HG03571 (cell line): ENCODE measurements at regions not wholly inside any gene's neighbourhood (a gene's known extent, or its start where the extent isn't known, plus 50 kb on each side); places are given as distances from the start of the nearest gene placed in this dataset.
"Not testable (repeated sequence)": the region's sequence is repeated elsewhere in the genome, so short reads cannot be mapped to it uniquely, and the experiment has no call there.

Source experiments
- ATAC-seq: cut with Tn5 transposase; IDR thresholded peaks from one replicate; pipeline ENCODE4 v1.9.1; 2021; ENCODE audit not compliant: unreplicated experiment

DNA sequence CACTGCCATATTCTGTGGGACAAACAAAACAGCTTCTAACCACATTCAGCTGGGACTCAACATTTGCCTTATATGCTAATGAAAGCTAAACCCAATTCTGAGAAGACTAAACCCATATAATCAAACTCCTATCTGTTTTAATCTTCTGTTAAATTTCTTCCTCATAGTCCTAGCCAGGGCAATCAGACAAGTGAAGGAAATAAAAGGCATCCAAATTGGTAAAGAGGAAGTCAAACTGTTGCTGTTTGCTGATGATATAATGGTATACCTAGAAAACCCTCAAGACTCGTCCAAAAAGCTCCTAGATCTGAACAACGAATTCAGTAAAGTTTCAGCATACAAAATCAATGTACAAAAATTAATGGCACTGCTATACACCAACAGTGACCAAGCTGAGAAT is 157.1 kb downstream of the PHLDA1 start:
- ATAC-seq = no peak

DNA sequence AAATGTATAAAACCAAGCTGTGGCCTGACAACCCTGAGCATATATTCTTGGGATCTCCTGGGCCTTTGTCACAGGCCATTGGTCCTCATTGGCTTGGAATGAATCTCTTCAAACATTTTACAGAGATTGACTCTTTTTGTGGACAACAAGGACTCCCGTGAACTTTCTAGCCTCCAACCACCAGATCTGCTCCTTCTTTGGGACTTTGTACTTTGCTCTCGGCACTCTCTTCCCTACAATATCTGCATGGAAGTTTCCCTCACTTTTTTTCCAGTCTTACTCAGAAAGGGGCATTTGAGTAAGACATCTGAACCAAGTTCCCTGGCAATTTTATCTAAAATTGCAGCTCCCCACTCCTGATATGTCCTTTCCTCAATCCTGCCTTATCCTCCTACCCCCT is 158.8 kb downstream of the PHLDA1 start:
- ATAC-seq = no peak

DNA sequence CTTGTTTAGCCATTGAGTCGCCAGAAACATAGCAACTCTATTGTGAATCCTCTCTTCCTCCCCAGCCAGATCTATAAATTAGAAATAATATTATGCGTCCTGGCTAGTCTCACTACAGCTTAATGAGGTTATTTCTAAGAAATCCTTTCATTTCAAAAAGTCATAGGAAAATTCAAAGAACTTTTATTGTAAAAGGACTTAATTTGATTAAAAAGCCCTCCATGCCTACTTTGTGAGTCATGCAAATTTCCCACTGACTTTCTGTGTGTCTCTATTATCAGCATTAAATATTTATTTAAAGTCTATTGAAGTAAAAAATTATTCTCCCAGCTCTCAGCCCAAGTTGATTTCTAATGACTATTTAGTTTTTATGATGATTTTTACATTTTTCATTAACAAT is 160.7 kb downstream of the PHLDA1 start:
- no peak for ATAC-seq

DNA sequence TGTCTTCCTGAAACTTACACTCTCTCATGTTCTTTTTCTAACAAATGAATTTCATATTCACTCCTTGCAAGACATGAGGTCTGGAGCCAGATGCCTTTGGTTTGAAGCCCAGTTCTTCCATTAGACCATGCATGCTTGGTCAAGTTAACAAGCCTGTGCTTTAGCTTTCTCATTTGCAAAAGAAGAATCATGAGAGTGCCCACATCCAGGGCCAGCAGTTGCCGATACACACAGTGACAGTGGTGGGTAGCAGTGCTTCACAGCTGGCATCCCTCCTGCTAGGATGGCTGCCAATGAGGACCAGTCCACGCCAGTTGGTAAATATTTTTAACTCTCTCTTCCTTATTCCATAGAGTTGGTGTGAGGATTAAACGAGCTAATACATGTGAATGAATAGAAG is 163.1 kb downstream of the PHLDA1 start:
- ATAC-seq = no peak

DNA sequence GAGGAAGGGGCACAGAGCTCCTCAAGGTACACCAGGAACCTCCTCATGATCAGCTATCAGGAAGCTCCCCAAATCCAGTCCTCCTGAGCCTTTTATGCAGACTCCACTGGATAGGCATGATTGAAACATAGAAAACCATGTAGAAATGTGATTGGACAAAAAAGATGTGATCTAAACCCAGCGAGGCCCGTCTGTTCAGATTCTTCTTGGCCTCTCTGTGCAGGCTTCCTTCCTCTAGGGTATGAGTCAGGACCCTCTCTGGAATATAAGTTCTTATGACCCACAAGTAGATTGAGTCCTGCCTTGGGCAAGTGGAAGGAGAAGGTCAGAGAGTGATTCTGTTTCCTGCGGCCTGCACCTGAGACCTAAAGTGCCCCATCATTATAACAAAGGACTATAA is 166.3 kb downstream of the PHLDA1 start:
- no peak for ATAC-seq

DNA sequence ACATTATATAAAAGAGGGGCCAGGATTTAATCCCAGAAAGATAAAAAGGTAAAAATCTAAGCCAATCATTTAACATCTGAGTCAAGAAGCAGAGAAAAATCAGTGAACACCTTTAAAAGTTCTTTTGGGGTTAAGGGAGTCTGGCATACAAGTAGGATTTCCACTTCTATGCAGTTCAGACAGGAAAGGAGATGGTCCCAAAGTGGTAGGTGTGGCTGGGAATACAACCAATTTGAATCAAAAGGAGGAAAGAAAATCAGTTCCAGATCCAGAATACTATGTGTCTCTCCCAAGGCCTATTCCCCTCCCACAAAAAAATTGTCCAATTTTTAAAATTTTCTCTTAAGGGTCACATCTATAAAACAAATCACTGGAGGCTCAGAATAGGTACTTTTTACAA is 167.4 kb downstream of the PHLDA1 start:
- ATAC-seq = no peak

DNA sequence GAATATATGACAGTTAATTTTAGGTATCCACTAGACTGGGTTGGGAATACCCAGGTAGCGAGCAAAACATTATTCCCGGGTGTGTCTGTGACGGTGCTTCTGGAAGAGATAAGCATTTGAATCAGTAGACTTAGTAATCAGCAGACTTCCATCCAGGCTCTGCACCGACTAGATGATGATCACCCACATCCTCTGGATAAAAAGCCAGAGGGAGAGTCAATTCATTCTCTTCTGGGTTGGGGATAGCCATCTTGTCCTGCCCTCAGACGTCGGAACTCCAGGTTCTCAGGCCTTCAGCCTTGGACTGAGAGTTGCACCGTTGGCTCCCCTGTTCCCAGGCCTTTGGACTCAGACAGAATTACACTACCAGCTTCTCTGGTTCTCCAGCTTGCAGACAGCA is 168.0 kb downstream of the PHLDA1 start:
- ATAC-seq = no peak

DNA sequence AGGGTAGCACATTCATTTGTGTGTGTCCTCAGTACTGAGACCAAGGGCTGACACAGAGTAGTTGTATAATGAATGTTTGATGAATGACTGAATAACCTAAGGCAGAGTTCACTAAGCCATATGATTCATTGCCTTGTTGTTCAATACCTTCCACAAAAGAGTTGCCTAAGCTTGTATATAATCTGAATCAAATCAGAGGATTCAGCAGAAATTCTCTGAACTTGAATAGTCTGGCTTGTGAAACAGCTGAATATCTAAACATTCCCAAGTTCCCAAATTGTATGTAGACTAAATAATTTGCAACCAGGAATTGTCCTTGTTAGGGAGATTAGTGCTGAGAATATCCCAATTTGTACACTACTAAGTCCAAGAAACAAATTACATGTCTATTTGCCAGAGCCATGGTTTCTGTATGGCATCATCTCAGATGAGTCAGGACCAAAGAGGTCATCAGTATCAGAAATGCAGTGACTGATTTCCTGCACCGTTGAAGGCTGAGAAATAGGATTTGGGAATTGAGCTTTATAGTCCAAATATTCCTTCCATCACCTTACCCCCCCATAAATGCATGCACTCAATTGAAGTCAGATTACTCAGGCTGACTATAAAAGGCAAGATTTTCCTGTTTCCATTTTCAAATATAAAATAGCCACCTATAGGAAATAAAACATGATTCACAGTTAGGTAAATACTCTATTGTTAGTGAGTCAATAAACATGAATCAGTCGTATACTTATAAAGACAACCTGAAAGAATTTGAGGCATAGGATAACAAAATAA is 168.7 kb downstream of the PHLDA1 start:
- ATAC-seq = no peak

DNA sequence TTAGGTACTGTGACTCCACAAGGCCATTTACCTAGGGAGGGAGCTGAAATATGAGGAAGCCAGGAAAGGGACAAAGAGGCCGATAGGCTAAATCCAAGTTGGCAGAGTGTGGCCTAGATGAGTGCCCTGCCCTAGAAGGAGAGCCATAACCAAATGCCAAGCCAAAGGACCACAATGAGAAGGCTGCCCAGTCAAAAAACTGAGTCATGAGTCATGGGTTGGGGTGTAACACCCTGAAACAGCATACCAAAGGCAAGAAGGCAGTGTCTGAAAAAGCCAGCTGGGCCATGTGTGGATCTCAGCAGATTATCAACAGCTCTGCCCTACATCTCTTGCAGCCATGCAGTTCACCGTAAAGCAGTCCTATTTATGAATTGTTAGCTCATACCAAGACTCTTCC is 171.7 kb downstream of the PHLDA1 start:
- ATAC-seq = no peak

DNA sequence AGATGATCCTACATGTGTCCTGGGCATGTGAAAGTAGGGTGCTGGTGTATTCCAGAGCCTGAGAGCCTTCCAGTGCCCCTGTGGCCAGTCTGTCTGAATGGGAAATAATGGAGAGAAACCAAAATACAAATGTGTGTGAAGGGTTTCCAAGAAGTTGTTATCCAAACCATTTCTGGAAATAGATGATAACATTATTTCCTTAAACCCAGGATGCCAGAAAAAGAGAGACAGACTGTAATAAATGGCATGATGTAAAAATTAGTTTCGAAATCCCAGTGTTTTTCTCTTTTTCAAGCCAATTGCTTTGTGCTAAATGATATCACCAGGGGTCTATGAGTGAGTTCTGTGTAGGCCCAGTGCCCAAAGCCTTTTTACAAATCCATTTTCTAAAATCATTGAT is 175.3 kb downstream of the PHLDA1 start:
- no peak for ATAC-seq

DNA sequence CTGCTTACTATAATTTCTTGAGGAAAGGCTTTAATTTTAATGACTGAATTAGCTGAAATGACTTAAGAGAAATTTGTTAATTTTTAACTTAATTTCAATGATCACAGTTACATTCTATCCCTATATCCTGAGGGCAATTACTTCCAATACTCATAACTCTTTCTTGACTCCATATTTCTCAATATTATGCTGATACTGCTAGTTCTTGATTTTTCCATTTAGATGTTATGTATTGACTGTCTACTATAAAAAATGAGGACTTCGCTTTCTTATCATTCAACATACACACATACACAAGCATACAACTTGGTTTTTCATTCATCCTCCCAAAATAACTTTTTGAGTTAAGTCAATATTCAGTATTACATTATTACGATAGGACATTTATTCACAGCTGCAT is 176.2 kb downstream of the PHLDA1 start:
- ATAC-seq = no peak

DNA sequence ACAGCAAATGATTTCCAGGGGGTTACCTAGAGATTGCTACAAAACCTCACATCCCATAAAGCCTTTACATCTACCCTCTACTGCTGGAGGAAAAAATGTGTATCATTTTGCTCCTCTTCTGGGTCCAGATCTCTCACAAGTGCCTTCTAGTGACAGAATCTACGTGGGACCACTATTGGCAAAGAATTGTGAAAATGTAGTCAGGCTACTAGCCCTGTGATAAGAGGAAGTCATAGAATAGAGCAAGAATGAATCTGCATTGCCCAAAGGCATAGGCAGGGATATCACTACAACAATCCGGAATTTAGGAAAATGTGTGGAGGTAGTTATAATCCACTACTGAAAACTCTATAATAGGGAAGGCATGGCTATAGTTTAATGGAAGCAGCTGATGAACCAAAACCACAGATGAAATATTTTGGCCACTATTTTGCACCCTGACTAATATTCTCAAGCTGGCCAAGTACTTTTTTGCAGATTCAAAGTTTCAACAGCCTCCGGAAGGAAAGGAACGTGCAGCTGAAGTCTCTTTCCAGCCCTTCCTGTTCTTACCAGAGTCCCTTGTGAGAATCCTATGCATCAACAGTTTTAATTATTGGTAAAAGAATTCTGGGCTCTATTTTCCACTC is 176.8 kb downstream of the PHLDA1 start:
- ATAC-seq = no peak

DNA sequence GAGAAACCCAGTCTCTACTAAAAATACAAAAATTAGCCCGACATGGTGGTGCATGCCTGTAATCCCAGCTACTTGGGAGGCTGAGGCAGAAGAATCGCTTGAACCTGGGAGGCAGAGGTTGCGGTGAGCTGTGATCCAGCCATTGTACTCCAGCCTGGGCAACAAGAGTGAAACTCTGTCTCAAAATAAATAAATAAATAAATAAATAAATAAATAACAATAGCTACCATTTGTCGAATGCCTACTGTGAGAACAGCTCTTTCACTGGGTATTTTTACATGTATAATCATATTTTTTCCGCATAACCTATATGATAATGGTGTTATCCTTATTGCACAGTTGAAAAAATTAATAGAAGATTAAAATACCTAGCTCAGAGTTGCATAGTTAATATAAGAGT is 177.4 kb downstream of the PHLDA1 start:
- ATAC-seq = not testable (repeated sequence)

DNA sequence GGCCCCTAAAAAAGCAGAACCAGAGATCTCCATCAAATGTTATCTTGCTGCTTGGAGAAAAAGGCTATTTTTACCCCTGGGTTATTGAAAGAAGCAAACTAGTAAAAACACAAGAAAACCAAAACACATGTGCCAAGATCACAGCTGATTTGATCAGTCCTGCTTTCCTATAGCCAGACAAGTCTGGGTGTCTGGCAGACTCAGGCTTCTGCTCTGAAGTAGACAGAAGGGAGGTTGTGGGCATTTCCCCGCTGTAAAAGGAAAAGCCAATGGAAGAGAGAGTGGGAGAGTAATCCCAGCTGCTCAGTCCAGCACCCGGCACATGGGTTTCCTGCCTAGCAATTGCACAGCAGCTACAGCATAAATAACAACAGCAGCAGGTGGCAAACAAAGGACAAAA is 177.9 kb downstream of the PHLDA1 start:
- no peak for ATAC-seq

DNA sequence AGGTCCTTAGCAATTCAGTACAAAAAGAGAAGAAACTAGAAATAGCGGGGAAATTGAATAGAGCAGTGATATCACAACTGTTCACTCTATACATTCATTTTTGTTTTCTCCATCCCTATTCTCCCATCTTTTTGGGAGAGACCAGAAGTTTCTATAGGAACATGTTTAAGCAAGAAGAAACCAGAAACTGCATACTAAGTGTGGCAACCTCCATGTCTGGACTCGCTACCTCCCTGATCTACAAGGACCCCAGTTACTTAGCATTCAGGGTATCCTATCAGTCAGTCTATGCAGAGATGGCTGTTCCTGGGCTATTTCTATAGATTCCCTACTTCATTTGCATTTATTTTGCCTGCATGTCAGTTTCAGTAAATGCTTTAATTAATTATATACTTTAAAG is 178.6 kb downstream of the PHLDA1 start:
- ATAC-seq = no peak

DNA sequence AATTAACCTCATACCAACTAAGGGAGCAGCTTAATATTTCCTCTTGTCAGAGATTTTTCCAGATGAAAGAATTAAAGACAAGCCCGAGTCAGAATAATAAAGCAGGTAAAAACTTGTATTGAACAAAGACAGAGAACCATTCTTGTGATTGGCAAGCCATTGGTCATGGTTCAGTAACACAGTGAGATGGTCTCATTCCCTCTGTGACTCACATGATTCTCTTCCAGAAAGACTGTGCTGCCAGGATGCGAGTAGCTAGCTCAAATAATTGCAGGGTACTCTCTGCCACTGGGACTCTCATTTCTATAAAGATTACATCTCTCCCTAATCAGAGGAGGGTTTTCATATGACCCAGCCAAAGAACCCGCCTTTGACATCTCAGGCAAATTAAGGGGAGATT is 179.4 kb downstream of the PHLDA1 start:
- ATAC-seq = no peak

DNA sequence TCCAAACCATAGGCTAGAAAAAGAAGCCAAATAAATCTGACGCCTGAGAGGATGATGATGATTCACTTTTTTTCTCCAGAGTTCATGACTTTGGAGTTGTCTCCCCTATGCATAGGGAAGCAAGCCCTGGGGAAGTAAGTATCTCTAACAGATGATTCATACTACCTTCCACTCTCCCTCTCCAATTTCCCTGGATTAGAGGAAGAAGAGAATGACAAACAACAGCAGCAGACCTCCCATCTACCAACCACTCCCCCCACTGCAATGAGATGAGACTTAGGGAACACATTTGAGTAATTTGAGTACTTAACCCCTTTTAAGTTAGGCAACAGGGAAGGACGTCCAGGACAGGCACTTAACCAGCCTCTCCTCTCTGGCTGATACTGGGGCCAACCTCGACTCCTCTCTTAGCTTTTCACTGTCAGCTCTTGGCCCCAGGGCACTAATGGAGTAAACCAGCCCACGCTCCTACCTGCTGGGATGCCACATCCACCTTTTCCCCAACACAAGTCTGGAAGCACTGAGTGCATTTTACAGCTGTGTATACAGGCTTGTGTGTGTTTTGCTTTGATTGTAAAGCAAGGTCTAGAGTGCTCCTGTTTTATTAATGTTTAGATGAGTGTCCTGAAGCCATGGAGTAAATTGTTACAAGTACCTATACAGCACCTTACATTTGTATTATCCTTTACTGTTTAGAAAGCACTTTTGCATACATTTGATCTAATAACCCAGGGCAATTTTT is 180.7 kb downstream of the PHLDA1 start:
- ATAC-seq = no peak

DNA sequence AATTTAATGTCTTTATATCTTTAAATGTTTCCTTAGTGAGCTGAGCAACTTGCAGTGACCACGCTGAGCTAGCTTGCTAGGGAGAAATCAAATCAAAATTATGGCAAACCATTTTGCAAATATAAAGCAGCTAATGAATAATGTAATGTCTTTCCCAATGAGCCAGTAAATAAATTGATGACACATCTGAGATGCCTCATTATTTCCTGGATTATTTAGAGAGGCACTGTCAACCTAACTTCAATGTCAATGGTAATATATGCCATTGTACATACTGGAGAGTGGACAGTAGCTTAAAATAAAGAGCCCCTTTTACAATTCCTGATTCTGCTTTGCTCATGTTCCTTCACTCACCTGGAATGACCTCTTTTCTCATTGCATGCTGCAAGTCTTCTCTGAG is 182.6 kb downstream of the PHLDA1 start:
- ATAC-seq = no peak

DNA sequence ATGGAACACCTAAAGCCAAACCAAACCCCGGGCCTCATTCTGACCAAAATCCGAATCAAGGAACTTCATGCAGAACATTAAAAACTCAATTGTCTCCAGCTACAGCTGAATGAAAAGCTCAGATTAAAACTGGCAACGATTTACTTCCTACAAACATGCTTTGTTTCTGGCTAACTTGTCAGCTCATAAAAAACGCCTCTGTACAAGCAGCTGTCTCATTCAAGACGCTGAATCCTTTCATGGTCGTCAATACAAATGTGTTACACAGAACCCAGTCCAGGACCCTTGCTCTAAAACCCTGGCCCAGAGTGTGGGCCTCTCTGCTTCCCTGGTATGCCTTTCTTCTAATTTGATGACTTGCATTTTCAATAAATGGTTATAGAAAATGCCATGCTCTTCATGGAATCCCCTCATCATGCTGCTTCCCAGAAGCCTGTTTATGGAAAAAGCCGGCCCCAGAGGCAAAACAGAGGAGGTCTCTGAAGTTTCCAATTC is 183.1 kb downstream of the PHLDA1 start:
- ATAC-seq = no peak

DNA sequence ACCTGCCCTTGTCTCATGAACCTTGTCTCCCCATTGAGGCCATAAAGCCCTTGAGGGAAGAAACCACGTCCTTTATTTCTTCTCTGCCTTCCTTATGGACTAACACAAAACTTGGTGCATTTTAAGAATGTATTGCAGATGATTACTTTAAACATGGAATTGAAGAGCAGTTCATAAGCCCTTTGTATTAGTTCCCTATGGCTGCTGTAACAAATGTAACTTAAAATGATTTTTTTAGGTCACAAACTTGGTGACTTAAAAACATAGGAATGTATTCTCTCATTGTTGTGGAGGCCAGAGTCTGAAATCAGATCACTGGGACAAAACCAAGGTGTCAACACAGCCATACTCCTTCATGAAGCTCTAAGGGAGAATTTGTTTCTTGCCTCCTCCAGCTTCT is 185.5 kb downstream of the PHLDA1 start:
- no peak for ATAC-seq

DNA sequence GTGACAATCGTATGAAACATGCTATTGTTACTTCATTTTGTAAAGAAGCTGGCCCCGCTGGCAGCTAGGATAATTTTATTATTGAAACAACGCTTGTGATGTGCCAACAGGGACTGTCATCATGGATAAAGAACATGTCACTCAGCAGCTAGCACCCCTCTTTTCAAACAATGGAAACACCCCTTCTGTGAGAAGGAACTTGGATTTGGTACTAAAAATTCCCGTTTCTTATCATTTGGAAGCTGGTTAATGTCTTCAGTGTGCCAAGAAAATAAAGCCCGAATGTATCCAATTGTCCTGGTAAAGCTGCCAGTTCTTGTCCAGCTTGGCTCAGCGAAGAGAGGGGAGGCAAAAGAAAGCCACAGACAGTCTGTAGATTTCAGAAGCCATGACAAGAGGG is 186.6 kb downstream of the PHLDA1 start:
- no peak for ATAC-seq
